Mucosa of descending colon (tissue), 3 donors: ENCODE measurements at regions not wholly inside any gene's neighbourhood (a gene's known extent, or its start where the extent isn't known, plus 50 kb on each side); places are given as distances from the start of the nearest gene placed in this dataset.

Experiments used
- ATAC-seq: fragments of 200-7000 bp; cut with Tn5 transposase; one replicate; pipeline ENCODE4 v1.9.1; 2020; ENCODE audit warnings: mild to moderate bottlenecking, moderate library complexity
- DNase-seq, 3 donors: peaks; one replicate each; pipeline ENCODE4 v3.0.0-alpha.2; 2020
- H3K36me3 ChIP-seq: fragments of 200-600 bp; one replicate; pipeline ENCODE4 v1.8.0; 2021; ENCODE audit warnings: low read depth, mild to moderate bottlenecking
- H3K4me1 ChIP-seq: fragments of 200-600 bp; one replicate; pipeline ENCODE4 v1.8.0; 2021; ENCODE audit warnings: low read depth, mild to moderate bottlenecking
- H3K4me3 ChIP-seq: fragments of 200-600 bp; one replicate; pipeline ENCODE4 v1.8.0; 2021; ENCODE audit warnings: mild to moderate bottlenecking
- H3K9me3 ChIP-seq: fragments of 200-600 bp; one replicate; pipeline ENCODE4 v1.8.0; 2021; ENCODE audit warnings: mild to moderate bottlenecking
- CTCF ChIP-seq: fragments of 200-600 bp; IDR thresholded peaks from one replicate; pipeline ENCODE4 v1.8.0; 2022; ENCODE audit warnings: antibody characterized with exemption, mild to moderate bottlenecking
- intact Hi-C, 2 donors: fragments of 100-400 bp; cut with DNase I in 1 of 2; cut with micrococcal nuclease in 1 of 2; formaldehyde crosslinking; loops; one replicate each; pipeline versions ENCODE4 v1.11.0 to v1.11.1; 2022; cut with DNase I, micrococcal nuclease
- donor health status: DM: no; HTN: no; CAD: no; lungs with moderate emphysema.
- donor health status: DM: no; HTN: no; CAD: no.
- donor health status: DM: no; HTN: yes; CAD: no.

GRCh38 chr2:155377266-155377680 lies 678.8 kb downstream of the KCNJ3 start:
- Histone ChIP-seq H3K4me3 (no peak overlapping the region), H3K36me3 (no peaks in the 10 kb centered on the region), H3K4me1 (no peaks in the 10 kb centered on the region), H3K9me3 (no peaks in the 10 kb centered on the region)
- ATAC-seq: no peak
- TF ChIP-seq CTCF: no peak
- no peak for DNase-seq
- intact Hi-C loops: loop anchor here in 1 of 2 donors (10.0 kb wide), 1 partner anchor 1818 kb away; no protein-coding TSS in a partner anchor

- H3K36me3 ChIP-seq: no peaks in the 10 kb centered on the region
- intact Hi-C loops: loop anchor here in 1 of 2 donors (10.0 kb wide), 1 partner anchor 1822 kb away; no protein-coding TSS in a partner anchor
- ATAC-seq (no peak), DNase-seq (no peak)
- H3K9me3 ChIP-seq: no peaks in the 10 kb centered on the region
- TF ChIP-seq CTCF: no peak
- no peaks in the 10 kb centered on the region for H3K4me1 ChIP-seq
- no peak overlapping the region for H3K4me3 ChIP-seq
These were observed 674.5 kb downstream of the KCNJ3 start for GRCh38 chr2:155372969-155373368.

GRCh38 chr2:155368934-155369333 lies 670.4 kb downstream of the KCNJ3 start:
- no peak for TF ChIP-seq CTCF
- intact Hi-C loops: no loop called here
- no peak overlapping the region for H3K4me3 ChIP-seq
- no peaks in the 10 kb centered on the region for H3K4me1 ChIP-seq
- DNase-seq: no peak
- no peaks in the 10 kb centered on the region for H3K9me3 ChIP-seq
- ATAC-seq: no peak
- no peaks in the 10 kb centered on the region for H3K36me3 ChIP-seq

- intact Hi-C loops: no loop called here
- H3K9me3 ChIP-seq: no peaks in the 10 kb centered on the region
- no peak for TF ChIP-seq CTCF
- DNase-seq: no peak
- no peaks in the 10 kb centered on the region for H3K36me3 ChIP-seq
- no peak for ATAC-seq
- no peak overlapping the region for H3K4me3 ChIP-seq
- H3K4me1 ChIP-seq: no peaks in the 10 kb centered on the region
These were observed 666.3 kb downstream of the KCNJ3 start for GRCh38 chr2:155364766-155365165.

- ATAC-seq (no peak), DNase-seq (no peak)
- intact Hi-C loops: no loop called here
- Histone ChIP-seq H3K4me1 (no peaks in the 10 kb centered on the region), H3K4me3 (no peak overlapping the region), H3K36me3 (no peaks in the 10 kb centered on the region), H3K9me3 (no peaks in the 10 kb centered on the region)
- no peak for TF ChIP-seq CTCF
These were observed 664.9 kb downstream of the KCNJ3 start for GRCh38 chr2:155363349-155363888.

GRCh38 chr2:155357172-155357571 lies 658.7 kb downstream of the KCNJ3 start:
- intact Hi-C loops: no loop called here
- ATAC-seq: no peak
- no peaks in the 10 kb centered on the region for H3K4me1 ChIP-seq

More at GRCh38 chr2:155357172-155357571, 658.7 kb downstream of the KCNJ3 start:
- TF ChIP-seq CTCF: no peak
- Histone ChIP-seq H3K4me3 (no peak overlapping the region), H3K36me3 (no peaks in the 10 kb centered on the region), H3K9me3 (no peaks in the 10 kb centered on the region)
- DNase-seq: no peak
